Activated CD8-positive, alpha-beta memory T cell treated with anti-CD3 and anti-CD28 coated beads, Interleukin-2, amount 50 U/mL, for 24 hours (primary cell): ENCODE measurements at regions not wholly inside any gene's neighbourhood (a gene's known extent, or its start where the extent isn't known, plus 50 kb on each side); places are given as distances from the start of the nearest gene placed in this dataset.

Experiments
- DNase-seq: peaks from one replicate; pipeline ENCODE4 v3.0.0-alpha.2; 2020; ENCODE audit errors: extremely low read depth

- DNase-seq, result no peak
Observed at GRCh38 chr1:10848109-10848684, 51.8 kb upstream of the CASZ1 start.

- no peak for DNase-seq
Observed at GRCh38 chr1:10850026-10850425, 53.6 kb upstream of the CASZ1 start.

- DNase-seq, result no peak
Observed at GRCh38 chr1:10851024-10852013, 54.9 kb upstream of the CASZ1 start.

- DNase-seq, result no peak
Observed at GRCh38 chr1:10852018-10852417, 55.6 kb upstream of the CASZ1 start.

GRCh38 chr1:10852486-10852885, 56.0 kb upstream of the CASZ1 start:
- no peak for DNase-seq

- no peak for DNase-seq
Observed at GRCh38 chr1:10852998-10853520, 56.6 kb upstream of the CASZ1 start.

- DNase-seq, result no peak
Observed at GRCh38 chr1:10853701-10854100, 57.3 kb upstream of the CASZ1 start.

GRCh38 chr1:10854856-10855459, 58.5 kb upstream of the CASZ1 start:
- no peak for DNase-seq

- DNase-seq, result no peak
Observed at GRCh38 chr1:10856176-10856683, 59.8 kb upstream of the CASZ1 start.

- no peak for DNase-seq
Observed at GRCh38 chr1:10856863-10857598, 60.6 kb upstream of the CASZ1 start.

- no peak for DNase-seq
Observed at GRCh38 chr1:10857687-10858086, 61.2 kb upstream of the CASZ1 start.

- no peak for DNase-seq
Observed at GRCh38 chr1:10860218-10860617, 63.8 kb upstream of the CASZ1 start.

- DNase-seq, result no peak
Observed at GRCh38 chr1:10860682-10861081, 64.2 kb upstream of the CASZ1 start.

- DNase-seq, result no peak
Observed at GRCh38 chr1:10861822-10862221, 65.4 kb upstream of the CASZ1 start.

- DNase-seq, result no peak
Observed at GRCh38 chr1:10862743-10863335, 66.4 kb upstream of the CASZ1 start.

- DNase-seq, result no peak
Observed at GRCh38 chr1:10863886-10864285, 67.4 kb upstream of the CASZ1 start.

GRCh38 chr1:10864776-10865175, 68.3 kb upstream of the CASZ1 start:
- no peak for DNase-seq

GRCh38 chr1:10865518-10866320, 69.3 kb upstream of the CASZ1 start:
- no peak for DNase-seq

GRCh38 chr1:10866321-10867093, 70.1 kb upstream of the CASZ1 start:
- DNase-seq, result no peak
